GM12878 (cell line): ENCODE measurements at regions not wholly inside any gene's neighbourhood (a gene's known extent, or its start where the extent isn't known, plus 50 kb on each side); places are given as distances from the start of the nearest gene placed in this dataset.

Source experiments
- ATAC-seq: fragments of 200-7000 bp; cut with Tn5 transposase; 3 replicates; pipeline ENCODE4 v1.9.1; 2020; ENCODE audit warnings: mild to moderate bottlenecking, moderate library complexity
- BruUV-seq: library from RNA; stranded (reverse); fragments of 400-500 nt; replicated peaks from 2 replicates; lab custom pipeline; 2021; lab: Mats Ljungman, UMichigan
- CTCF ChIA-PET: fragments of 300-600 bp; sonication (Branson Sonifier 250); formaldehyde crosslinking; extraction: SDS; loops from one replicate; lab custom pipeline; 2021; ENCODE audit warnings: inconsistent platforms; lab: Yijun Ruan, JAX
- POLR2A ChIA-PET: fragments of 350-600 bp; formaldehyde crosslinking; extraction: SDS; loops from one replicate; lab custom pipeline; 2021; ENCODE audit warnings: inconsistent platforms; lab: Charles Lee
- RAD21 ChIA-PET: fragments of 300-600 bp; sonication (Branson Sonifier 250); formaldehyde crosslinking; loops from one replicate; lab custom pipeline; 2023; ENCODE audit warnings: antibody characterized with exemption; ENCODE audit not compliant: unreplicated experiment; lab: Charles Lee
- SMC1A ChIA-PET: fragments of 300-600 bp; sonication (Branson Sonifier 250); formaldehyde crosslinking; loops from one replicate; lab custom pipeline; 2023; ENCODE audit not compliant: unreplicated experiment, uncharacterized antibody; lab: Charles Lee
- DNase-seq: peaks from one replicate; pipeline ENCODE4 v3.0.0-alpha.2; 2011; ENCODE audit warnings: low read depth, low spot score
- FAIRE-seq: peaks from 3 replicates; lab custom pipeline; 2011; peaks lifted over from hg19 to GRCh38; lab: Jason Lieb, UNC
- H2AFZ ChIP-seq: 2 replicates; pipeline ENCODE4 v1.6.0; 2011; ENCODE audit warnings: low read depth, low read length, control low read depth; ENCODE audit not compliant: control insufficient read depth
- H3K27ac ChIP-seq: 2 replicates; pipeline ENCODE4 v1.5.1; 2011; ENCODE audit warnings: control low read depth; ENCODE audit not compliant: control insufficient read depth, insufficient read depth
- H3K27me3 ChIP-seq, 2 experiments: replicated peaks in 1 of 2; 2 replicates each; pipeline versions ENCODE4 v1.6.0 to v1.6.1; 2011; ENCODE audit warnings: low read length in 1 of 2; ENCODE audit not compliant: control insufficient read depth in 2 of 2, insufficient read depth in 2 of 2
- H3K36me3 ChIP-seq, 2 experiments: 2 replicates each; pipeline ENCODE4 v1.5.1; 2011; ENCODE audit warnings: low read length in 1 of 2; ENCODE audit not compliant: control insufficient read depth in 2 of 2, insufficient read depth in 2 of 2
- H3K4me1 ChIP-seq: 2 replicates; pipeline ENCODE4 v1.6.1; 2011; ENCODE audit warnings: mild to moderate bottlenecking, low read length, moderate library complexity, mixed read lengths; ENCODE audit not compliant: control insufficient read depth, insufficient read depth
- H3K4me2 ChIP-seq: 2 replicates; pipeline ENCODE4 v1.6.0; 2011; ENCODE audit warnings: control low read depth; ENCODE audit not compliant: control insufficient read depth, insufficient read depth
- H3K4me3 ChIP-seq: fragments of 200-600 bp; sonication (generic); 2 replicates; pipeline ENCODE4 v1.5.1; 2016
- H3K79me2 ChIP-seq: 2 replicates; pipeline ENCODE4 v1.6.0; 2011; ENCODE audit warnings: low read length; ENCODE audit not compliant: control insufficient read depth, insufficient read depth
- H3K9ac ChIP-seq: 2 replicates; pipeline ENCODE4 v1.8.0; 2011; ENCODE audit warnings: low read length, control low read depth, mixed read lengths; ENCODE audit not compliant: control insufficient read depth, insufficient read depth
- H3K9me3 ChIP-seq: replicated peaks from 3 replicates; pipeline ENCODE4 v1.5.1; 2011; ENCODE audit warnings: mild to moderate bottlenecking, low read length; ENCODE audit not compliant: control insufficient read depth, insufficient read depth
- H4K20me1 ChIP-seq: 2 replicates; pipeline ENCODE4 v1.6.0; 2011; ENCODE audit not compliant: control insufficient read depth, insufficient read depth
- BACH1 ChIP-seq: fragments of 450-650 bp; IDR thresholded peaks from 2 replicates; pipeline ENCODE4 v1.6.1; 2017; ENCODE audit warnings: mild to moderate bottlenecking, borderline replicate concordance
- CBX5 ChIP-seq: sonication (generic); IDR thresholded peaks from 2 replicates; pipeline ENCODE4 v1.6.1; 2016; ENCODE audit warnings: low read depth, moderate library complexity, mild to moderate bottlenecking, inconsistent platforms
- CHD1 ChIP-seq: IDR thresholded peaks from 2 replicates; pipeline ENCODE4 v1.6.1; 2012; ENCODE audit warnings: low read depth, low read length, improper control_type of control experiment
- IKZF2 ChIP-seq, 2 experiments: fragments of 450-650 bp; IDR thresholded peaks; 2 replicates each; pipeline ENCODE4 v1.6.1; 2017; ENCODE audit warnings: mild to moderate bottlenecking in 2 of 2, moderate library complexity in 2 of 2
- MYC ChIP-seq: IDR thresholded peaks from 2 replicates; pipeline ENCODE4 v1.6.1; 2011; ENCODE audit warnings: mild to moderate bottlenecking, low read length, moderate library complexity, inconsistent platforms; ENCODE audit not compliant: insufficient read depth, insufficient replicate concordance, insufficient read length, severe bottlenecking
- SIX5 ChIP-seq: IDR thresholded peaks from 2 replicates; pipeline ENCODE4 v1.6.1; 2011; ENCODE audit warnings: mild to moderate bottlenecking, low read depth, low read length, moderate library complexity; ENCODE audit not compliant: severe bottlenecking
- ZNF24 ChIP-seq: fragments of 450-650 bp; IDR thresholded peaks from 2 replicates; pipeline ENCODE4 v1.6.1; 2017; ENCODE audit warnings: antibody characterized with exemption, mild to moderate bottlenecking
- WGBS: methylation state at CpG from one replicate; pipeline ENCODE4 v1.1.6; 2016; ENCODE audit warnings: low lambda C conversion rate; ENCODE audit not compliant: insufficient replicate concordance, insufficient coverage; ENCODE audit errors: missing lambda C conversion rate; 5-methylcytosine and 5-hydroxymethylcytosine counted together
- in situ Hi-C: fragments of 300-500 bp; cut with MboI; formaldehyde crosslinking; loops from 9 replicates; pipeline ENCODE4 v1.14.3; 2018; ENCODE audit warnings: mixed read lengths
- intact Hi-C: fragments of 100-400 bp; cut with micrococcal nuclease; formaldehyde crosslinking; loops from one replicate; pipeline ENCODE4 v1.14.2; 2022; ENCODE audit not compliant: unreplicated experiment
- TF ChIP-seq, protein P1 (sequence below): fragments of 450-650 bp; IDR thresholded peaks from 2 replicates; pipeline ENCODE4 v1.6.1; 2017; ENCODE audit warnings: mild to moderate bottlenecking
- TF ChIP-seq, protein P2 (sequence below): IDR thresholded peaks from 2 replicates; pipeline ENCODE4 v1.6.1; 2012; ENCODE audit warnings: mild to moderate bottlenecking, low read depth, low read length

DNA sequence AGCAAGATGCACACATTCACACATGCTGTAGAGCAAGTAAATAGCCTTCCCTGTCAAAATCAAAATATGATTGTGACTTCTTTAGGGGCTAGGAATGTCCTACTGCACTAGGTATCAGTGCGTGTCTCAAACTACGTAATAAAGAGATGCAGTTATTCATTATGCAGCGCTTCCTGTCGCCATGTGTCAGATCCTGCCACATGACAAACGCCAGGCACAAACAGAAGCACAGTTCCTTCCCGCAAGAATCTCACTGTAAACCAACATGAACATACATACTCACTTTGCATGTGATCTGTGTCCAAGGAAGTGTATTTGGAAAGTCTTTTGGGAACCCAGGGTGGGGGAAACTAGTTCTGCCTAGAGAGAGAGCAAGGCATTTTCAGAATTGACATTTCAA lies 599.9 kb downstream of the RNF144A start:
- intact Hi-C loops = loop anchor here (5.0 kb wide), 2 partner anchors 210 to 970 kb away; no protein-coding TSS in a partner anchor
- SMC1A ChIA-PET = interaction anchor here (0.8 to 1.9 kb wide), 7 partner anchors 9 to 109 kb away, joined by 3 to 8 read pairs (median 3); no protein-coding TSS in a partner anchor
- DNase-seq = no peak

More for the DNA sequence above, 599.9 kb downstream of the RNF144A start:
- in situ Hi-C loops = no loop called here
- no peak overlapping the region for H3K4me2 ChIP-seq
- H3K79me2 ChIP-seq = no peaks in the 10 kb centered on the region
- POLR2A ChIA-PET = no interaction called here
- no peak overlapping the region for H3K27ac ChIP-seq
- ATAC-seq = peak; percentile 68
- no peak for FAIRE-seq
- H3K36me3 ChIP-seq = no peaks in the 10 kb centered on the region
- H3K27me3 ChIP-seq = peaks cover 0 to 2% of the 10 kb centered on the region in 2 experiments; a peak in 1 of 4 replicates
- no peak overlapping the region for H3K9ac ChIP-seq
- no TSS peak for BruUV-seq
- H2AFZ ChIP-seq = no peak overlapping the region
- TF ChIP-seq BACH1 (no peak), SIX5 (no peak), ZNF24 (peak; percentile 63), CHD1 (no peak), CBX5 (no peak), IKZF2 (IDR thresholded peaks at IDR 0.05) (peak; percentile 20 to 23; a peak in 3 of 4 replicates), MYC (no peak)
- TF ChIP-seq, protein P1, sequence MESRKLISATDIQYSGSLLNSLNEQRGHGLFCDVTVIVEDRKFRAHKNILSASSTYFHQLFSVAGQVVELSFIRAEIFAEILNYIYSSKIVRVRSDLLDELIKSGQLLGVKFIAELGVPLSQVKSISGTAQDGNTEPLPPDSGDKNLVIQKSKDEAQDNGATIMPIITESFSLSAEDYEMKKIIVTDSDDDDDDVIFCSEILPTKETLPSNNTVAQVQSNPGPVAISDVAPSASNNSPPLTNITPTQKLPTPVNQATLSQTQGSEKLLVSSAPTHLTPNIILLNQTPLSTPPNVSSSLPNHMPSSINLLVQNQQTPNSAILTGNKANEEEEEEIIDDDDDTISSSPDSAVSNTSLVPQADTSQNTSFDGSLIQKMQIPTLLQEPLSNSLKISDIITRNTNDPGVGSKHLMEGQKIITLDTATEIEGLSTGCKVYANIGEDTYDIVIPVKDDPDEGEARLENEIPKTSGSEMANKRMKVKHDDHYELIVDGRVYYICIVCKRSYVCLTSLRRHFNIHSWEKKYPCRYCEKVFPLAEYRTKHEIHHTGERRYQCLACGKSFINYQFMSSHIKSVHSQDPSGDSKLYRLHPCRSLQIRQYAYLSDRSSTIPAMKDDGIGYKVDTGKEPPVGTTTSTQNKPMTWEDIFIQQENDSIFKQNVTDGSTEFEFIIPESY = 0 out of 2 replicates have a peak, but pooled peaks have one; percentile 39
- TF ChIP-seq, protein P2, sequence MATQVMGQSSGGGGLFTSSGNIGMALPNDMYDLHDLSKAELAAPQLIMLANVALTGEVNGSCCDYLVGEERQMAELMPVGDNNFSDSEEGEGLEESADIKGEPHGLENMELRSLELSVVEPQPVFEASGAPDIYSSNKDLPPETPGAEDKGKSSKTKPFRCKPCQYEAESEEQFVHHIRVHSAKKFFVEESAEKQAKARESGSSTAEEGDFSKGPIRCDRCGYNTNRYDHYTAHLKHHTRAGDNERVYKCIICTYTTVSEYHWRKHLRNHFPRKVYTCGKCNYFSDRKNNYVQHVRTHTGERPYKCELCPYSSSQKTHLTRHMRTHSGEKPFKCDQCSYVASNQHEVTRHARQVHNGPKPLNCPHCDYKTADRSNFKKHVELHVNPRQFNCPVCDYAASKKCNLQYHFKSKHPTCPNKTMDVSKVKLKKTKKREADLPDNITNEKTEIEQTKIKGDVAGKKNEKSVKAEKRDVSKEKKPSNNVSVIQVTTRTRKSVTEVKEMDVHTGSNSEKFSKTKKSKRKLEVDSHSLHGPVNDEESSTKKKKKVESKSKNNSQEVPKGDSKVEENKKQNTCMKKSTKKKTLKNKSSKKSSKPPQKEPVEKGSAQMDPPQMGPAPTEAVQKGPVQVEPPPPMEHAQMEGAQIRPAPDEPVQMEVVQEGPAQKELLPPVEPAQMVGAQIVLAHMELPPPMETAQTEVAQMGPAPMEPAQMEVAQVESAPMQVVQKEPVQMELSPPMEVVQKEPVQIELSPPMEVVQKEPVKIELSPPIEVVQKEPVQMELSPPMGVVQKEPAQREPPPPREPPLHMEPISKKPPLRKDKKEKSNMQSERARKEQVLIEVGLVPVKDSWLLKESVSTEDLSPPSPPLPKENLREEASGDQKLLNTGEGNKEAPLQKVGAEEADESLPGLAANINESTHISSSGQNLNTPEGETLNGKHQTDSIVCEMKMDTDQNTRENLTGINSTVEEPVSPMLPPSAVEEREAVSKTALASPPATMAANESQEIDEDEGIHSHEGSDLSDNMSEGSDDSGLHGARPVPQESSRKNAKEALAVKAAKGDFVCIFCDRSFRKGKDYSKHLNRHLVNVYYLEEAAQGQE = no peak
- H3K9me3 ChIP-seq = no peaks in the 10 kb centered on the region; the same call in 2 of the 3 replicates
- 32% methylated on average over 6 of the region's 6 CpGs for WGBS
- H3K4me3 ChIP-seq = no peak overlapping the region
- H4K20me1 ChIP-seq = no peaks in the 10 kb centered on the region
- CTCF ChIA-PET = no interaction called here
- peaks cover 17% of the 10 kb centered on the region for H3K4me1 ChIP-seq
- RAD21 ChIA-PET = interaction anchor here (0.8 to 2.1 kb wide), 5 partner anchors 13 to 172 kb away, joined by 3 to 5 read pairs (median 3); no protein-coding TSS in a partner anchor
